GM18873 (cell line): ENCODE measurements at regions not wholly inside any gene's neighbourhood (a gene's known extent, or its start where the extent isn't known, plus 50 kb on each side); places are given as distances from the start of the nearest gene placed in this dataset.
"Not testable (repeated sequence)": the region's sequence is repeated elsewhere in the genome, so short reads cannot be mapped to it uniquely, and the experiment has no call there.

Source experiments
- ATAC-seq: cut with Tn5 transposase; IDR thresholded peaks from one replicate; pipeline ENCODE4 v1.9.1; 2021; ENCODE audit warnings: mild to moderate bottlenecking, moderate library complexity, moderate number of reproducible peaks; ENCODE audit not compliant: unreplicated experiment, low FRiP score

DNA sequence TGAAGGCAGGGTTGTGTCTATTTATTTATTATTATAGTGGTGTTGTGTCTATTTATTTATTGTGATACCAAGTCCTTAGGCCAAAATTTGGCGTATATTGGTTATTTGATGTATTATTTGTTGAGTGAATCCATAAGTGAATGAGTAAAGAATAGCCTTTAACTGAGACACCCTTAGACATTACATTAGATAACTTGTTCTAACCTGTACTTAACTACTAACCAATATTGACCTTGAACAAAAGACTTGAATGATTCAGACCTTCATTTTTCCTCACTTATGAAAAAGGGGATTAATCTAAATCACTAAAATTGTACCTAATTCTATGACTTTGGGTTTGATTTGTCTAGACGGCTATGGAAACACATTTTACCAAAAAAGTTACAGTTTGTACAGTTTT lies 370.5 kb downstream of the JRKL start:
- no peak for ATAC-seq

DNA sequence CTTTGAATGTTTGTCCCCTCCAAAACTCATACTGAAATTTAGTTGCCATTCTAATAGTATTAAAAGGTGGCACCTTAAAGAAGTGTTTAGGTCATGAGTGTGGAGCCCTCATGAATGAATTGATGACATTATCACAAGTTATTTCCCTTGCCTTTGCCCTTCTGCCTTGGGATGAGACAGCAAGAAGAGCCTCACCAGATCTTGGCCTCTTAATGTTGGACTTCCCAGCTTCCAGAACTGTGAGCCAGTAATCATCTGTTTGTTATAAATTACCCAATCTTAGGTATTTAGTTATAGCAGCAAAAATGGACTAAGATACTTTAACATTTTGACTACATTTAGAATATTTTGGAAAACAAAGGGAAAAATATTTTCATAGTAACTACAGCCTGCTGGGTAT lies 371.0 kb downstream of the JRKL start:
- ATAC-seq: no peak

DNA sequence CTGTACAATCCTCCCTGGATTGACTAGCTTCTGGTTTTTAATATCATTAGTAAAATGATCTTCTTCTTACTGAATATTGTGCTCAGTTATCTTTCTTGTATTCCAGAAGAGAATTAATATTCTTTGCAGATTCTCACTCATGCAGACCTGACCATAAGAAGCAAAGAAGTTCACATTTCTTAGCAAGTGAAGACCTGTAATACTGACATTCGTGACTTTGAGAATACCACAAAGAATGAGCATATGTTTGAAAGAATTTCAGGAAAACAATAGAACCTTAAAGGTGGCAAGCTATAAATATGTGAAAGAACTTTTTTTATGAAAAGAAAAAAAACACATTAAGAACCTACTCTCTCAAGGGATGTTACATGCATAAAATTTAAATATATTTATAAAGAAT lies 371.6 kb downstream of the JRKL start:
- no peak for ATAC-seq

DNA sequence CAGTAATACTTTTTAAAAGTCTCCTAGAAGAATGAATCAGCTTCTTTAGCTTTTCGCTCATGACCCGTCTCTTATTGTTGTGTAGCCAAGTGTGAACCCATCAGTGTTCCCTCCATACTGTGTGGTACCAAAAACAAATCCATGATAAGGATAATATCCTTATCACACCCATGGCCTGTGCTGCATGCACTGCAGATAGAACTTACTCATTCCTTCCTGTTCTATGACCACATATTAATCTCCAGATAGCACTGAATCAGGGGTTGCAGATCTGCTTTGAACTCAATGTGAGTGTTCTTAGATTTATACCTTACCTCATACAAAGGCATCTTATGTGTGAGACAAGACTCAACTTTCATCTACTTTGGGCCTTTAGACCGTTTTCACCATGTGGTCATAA lies 373.4 kb downstream of the JRKL start:
- ATAC-seq: no peak

DNA sequence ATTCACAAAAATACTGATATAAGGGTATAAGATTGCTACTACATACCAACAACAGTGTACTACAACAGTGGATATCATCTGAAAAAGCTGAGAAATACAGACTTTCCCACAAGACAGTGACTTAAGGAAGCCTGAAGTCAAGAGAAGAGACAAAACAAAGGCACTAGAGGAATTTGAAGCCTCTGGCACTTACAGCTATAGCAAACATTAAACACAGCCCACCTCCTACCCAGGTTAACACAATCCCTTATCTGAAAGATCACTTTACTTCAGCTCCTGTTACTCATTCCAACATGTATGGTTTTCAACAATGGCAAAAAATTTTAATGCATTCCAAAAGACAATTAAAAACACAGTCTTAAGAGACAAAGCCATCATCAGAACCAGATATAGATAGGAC lies 388.5 kb downstream of the JRKL start:
- ATAC-seq: no peak

DNA sequence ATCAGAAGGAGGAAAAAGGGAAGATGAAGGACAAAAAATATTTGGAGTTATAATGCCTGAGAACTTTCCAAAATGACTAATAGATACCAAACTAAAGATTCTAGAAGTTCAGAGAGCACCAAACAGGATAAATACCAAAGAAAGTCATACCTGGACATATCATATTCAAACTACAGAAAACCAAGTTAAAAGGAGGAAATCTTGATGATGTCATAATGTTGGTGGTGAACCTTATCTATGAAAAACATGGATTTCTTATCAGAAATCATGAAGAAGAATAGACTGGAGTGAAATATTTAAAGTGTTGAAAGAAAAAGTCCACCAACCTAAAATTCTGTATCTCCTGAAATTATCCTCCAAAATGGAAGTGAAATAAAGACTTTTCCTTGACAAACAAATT lies 389.2 kb downstream of the JRKL start:
- ATAC-seq: no peak

DNA sequence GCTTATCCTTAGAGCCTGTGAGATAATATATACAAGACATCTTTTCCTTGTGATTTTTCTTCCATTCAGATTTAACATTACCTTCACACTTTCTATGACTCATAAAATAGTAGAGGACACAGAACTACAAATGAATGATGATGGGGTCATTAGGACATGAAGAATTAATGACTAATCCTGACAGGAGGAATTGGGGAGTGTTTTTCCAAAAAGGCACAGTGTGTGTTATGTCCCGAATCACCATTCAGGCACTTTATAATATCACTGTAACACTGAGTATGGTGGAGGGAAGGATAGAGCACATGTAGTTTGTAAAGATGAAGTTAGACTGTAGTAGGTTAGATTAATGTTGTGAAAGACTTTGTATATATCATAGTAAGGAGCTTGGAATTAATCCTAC lies 391.3 kb downstream of the JRKL start:
- ATAC-seq: no peak

DNA sequence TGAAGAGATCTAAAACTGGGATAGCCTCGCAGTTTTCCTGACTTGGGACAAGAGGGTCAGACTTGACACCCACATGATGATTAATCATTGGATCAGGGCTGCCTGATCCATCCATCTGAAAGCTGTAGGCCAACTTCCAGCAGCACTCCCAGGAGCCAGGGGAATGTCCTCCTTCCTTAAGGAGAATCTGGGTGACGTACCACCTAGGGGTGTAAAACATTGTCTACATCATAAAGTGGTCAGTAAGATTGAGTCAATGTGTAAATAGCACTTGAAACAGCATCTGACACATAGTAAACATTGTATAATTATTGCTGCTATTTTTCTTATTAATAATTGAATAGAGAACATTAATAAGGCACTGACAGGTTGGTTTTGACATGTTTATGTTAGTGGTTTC lies 392.8 kb downstream of the JRKL start:
- ATAC-seq: no peak

DNA sequence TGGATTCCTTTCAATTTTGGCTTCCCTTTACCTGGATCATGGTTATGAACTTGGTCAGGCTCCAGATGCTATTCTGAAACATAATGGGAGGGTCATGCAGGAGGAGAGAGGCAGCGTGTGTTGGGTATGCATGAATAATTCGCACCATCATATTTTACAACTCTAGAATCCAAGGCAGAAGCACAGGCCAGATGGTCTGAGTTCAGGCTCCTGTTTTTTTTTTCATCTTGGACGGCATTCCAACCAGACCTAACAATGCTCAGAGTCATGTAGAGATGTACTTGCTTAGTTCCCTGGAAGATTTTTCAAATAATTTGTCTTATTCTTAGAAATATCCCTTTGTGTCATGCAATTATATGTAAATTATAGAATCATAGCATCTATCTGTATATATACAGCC lies 393.5 kb downstream of the JRKL start:
- no peak for ATAC-seq

DNA sequence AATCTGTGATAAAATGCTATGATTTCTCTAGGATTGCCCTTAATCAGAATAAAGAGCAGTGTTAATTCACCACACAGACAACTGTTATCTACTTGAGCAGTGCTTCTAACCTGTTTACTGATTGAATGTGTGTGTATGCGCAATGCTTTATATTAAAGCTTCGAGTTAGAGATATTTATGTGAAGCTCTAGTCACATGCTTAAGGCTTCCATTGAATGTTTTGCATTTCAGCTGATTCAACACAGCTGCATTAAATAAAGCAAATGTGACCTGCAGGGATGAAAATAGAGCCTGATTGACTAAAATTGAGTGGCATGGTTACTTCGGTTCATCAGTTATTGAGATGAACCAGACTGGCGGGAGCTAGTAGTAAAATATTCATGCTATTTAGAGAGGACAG lies 395.3 kb downstream of the JRKL start:
- ATAC-seq: no peak

DNA sequence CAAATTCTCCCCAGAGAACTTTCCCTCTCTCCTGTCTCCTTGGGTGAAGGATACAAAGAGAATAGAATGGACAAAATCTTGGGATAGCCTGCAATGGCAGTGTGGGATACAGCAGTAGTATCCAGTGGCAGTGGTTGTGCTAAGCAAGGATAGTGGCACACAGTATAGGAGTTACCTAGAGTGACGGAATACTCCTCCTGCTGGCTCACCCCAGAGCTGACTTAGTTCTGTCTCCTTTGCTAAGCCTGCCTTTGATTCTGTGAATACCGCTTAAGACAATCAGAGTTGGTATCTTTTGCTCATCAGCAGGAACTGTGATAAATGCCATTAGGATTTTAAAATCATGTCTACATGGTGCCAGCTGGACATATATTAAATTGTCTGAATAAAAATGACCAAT lies 404.3 kb downstream of the JRKL start:
- no peak for ATAC-seq

DNA sequence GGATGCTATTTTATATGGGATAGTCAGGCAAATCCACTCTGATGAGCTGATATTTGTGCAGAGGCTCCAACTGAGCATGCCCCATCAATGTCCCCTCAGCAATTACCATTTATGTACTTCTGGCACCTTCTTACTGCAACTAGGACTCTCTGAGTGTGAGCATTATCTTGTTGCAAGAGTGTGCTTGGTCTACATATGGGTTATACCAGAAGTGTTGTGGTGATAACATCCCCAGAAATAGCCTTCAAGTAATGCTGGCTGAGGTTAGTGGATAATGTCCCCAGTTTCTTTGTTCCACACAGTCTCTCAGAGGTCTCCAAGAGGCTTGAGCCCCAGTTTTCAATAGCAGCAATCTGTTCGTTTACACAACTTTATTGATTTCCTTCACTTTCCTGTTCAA lies 408.6 kb downstream of the JRKL start:
- no peak for ATAC-seq

DNA sequence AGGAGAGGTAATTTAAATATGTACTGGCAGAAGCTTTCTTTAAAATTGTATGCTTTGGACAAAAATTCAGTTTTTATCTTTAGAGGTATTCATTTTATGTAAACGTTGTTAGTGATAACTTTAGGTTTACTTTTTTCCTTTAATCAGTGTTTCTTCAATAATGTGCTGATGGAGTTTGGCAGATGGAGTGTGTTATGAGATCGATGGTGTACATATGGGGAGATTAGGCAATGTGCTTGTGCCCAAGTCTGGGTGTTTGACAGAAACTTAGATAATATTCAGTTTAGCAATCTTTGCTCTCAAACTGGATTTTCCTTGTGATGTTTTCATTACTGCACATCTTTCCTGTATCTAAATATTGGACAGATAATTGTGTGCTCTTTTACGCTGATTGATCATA lies 425.4 kb downstream of the JRKL start:
- no peak for ATAC-seq

DNA sequence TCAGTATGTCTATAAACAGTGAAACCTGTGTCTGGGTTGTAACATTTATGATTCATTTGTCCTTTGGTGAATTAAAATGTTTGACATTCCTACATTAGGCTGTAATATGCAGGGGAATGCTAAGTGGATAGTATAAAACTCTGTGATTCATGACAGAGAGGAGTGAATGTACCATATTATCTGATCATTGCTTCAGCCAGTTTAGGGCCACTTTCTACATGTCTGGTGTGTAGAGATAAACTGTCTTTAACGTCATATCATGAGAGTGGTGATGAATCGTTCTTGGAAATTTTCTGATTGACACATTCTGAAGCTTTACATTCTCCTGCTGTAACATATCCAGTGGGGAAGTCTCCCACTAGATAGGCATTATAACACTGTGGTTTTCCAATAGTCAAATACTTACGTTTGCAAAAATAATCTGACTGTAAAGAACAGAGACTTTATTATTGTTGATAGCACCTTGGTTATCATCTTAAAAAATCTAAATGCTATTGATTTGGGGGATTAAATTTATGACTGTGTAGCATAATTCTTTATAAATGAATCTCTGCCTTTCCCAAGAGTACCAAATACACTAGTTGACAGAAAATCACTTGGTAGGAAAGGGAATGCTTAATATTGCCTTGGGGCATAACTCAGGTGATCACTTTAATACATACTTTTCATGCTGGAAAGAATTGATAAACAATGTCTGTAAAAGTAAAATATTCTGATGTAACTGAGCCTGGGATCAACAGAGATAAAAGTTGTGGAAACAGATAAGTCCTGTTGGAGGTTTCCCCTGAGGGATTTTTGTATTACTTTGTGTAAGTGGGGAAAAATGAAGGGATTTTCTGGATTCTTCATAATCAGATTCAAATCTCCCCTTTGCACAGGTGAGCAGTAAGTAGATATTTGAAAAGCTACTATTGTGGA lies 427.9 kb downstream of the JRKL start:
- no peak for ATAC-seq

DNA sequence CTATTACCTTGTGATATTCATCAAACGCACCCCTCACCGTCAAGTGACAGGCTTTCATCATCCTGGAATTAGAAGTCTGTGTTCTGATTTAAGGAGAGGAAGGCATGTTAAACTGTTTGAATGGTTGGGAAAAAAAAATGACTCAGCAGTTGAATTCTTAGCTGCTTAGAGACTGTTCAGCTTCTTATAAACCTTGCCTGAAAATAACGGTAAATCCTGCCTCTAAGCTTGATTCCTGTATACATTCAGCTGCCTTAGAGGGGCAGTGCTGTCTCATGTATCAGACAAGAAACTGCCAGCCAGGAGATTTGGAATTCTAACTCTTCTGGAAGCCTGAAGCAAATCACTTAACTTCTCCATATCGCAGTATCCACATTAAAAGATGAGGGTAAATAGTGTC lies 437.4 kb downstream of the JRKL start:
- ATAC-seq: no peak

DNA sequence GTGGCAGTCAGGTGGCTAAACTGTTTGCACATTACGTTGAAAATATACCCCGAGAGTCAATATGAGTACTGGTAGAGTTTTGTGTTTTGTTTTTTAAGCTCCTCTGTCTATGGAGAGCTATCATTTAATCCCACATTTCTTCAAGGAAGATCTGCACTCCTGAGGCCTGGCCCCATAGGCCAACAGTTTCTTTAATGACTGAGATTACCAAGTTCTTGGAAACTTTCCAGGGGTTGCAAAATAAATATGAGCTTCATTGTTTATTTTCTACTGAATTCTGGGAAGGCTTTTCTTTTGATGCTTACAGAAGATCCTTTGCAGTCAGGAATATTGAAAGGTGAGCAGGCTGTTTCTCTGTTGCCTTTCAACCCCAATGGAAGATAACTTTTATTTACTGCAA lies 452.0 kb downstream of the JRKL start:
- no peak for ATAC-seq

DNA sequence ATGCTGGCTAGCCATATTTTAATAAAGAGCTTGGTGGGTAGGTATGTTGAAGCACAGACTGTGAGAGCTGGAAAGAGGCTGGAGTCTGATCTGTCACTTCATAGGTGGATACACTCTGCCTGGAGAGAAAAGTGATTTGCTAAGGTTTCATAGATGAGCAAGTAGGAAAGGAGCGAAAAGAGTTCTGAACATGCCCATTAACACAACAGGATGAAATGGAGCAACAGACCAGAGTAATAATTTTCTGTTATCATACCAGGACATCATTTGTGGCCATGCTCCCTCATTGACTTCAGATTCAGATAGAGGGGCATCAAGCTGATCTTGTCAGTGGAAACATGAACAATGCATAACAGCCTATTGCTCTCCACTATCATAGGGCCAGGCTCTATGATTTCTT lies 452.9 kb downstream of the JRKL start:
- no peak for ATAC-seq

DNA sequence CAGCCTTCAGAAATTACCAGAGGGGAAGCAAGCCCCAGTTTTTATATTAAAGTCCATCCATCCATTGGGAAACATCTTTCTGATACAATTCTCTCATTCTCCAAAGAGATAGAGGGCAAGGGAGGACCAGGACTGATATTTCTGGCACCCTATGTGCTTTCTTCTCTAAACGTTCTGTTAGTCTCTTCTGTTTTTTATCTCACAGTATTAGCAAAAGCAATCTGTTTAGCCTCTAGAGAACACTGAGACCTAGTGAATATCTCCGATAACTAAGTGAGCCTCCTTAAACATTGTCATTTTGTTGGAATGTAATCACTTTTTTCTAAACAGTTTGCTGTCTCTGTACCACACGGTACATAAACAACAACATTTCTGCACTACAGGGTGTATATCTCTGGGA lies 464.6 kb downstream of the JRKL start:
- no peak for ATAC-seq

DNA sequence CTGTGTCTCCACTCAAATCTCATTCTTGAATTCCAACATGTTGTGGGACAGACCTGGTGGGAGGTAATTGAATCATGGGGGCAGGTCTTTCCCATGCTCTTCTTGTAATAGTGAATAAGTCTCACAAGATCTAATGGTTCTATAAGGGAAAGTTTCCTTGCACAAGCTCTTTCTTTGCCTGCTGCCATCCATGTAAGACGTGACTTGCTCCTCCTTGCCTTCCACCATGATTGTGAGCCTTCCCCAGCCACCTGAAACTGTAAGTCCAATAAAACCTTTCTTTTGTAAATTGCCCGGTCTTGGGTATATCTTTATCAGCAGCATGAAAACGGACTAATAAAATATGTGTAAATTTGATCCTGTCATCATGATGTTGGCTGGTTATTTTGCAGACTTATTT lies 471.9 kb downstream of the JRKL start:
- ATAC-seq: not testable (repeated sequence)

DNA sequence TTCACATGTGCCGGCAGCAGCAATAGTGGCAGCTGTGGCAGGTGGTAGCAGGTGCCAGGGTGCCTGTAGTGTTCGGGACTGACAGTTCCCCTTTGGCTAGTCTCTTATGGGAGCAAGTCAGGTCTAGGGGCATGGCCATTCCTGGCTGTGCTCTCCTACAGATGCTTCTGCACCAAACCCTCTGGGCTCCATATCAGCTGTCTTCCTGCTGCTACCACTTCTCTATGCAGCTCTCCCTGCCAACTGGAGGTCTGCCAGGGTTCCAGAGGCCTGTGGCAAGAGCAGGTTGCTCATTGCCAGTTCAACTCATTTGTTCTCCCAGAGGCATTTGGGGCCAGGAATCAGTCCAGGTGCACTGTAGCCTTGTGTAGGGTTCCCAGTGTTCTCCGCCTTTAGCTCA lies 473.7 kb downstream of the JRKL start:
- no peak for ATAC-seq

DNA sequence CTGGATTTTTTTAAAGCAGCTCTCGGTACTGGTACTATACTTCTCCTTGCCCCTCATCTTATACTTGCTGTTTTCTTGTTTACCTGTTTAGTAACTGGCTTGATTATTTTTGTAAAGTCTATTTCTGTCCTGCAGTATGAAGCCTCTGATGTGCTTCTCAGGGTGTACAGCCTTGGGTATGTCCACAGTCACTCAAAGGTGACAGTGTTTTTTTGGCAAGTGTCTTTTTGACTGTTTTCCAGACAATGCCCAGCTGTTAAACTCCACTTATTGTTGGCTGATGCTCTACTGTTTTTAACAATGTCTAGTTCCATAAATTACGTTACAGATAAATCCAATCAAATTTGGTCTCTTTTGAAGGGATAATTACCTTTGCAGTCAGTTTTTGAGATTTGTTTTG lies 475.2 kb downstream of the JRKL start:
- ATAC-seq: no peak

DNA sequence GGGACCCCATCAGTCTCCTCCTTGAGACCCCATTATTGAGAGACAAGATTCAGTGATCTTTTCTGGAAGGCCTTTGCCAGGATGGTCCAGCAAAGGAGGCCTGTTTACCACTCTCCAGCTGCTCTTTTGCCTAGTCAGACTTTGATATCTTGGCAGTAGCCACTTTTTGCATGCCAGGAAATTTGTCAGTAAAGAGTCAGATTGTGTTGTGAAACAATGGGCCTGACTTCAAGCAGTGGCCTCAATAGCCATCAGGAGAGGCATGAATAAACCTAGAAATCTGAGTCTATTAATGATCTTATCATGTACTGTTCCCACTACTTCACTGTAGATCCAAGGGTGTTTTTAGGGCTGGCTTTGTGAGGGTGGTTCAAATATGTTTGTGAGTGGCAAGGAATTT lies 479.4 kb downstream of the JRKL start:
- ATAC-seq: no peak

DNA sequence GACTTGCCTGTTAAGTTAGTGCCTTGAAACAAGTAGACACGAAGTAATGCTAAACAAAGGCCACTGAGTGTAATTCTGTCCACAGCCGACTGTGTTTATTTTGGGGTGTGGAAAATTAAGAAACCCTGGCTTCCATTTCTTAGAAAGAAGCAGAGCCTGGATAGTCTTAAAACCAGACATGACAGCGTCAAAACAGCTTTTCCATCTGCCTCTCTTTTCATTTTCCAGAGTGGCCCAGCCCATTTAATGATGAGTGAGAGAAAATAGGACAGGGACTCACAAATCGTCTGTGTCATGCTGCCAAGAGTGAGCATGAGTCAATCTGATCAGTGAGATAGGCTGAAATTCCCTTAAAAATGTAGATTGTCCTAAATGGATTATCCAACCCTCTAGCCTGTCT lies 485.9 kb downstream of the JRKL start:
- ATAC-seq: no peak
